Heart left ventricle (tissue), 13 donors: ENCODE measurements at regions not wholly inside any gene's neighbourhood (a gene's known extent, or its start where the extent isn't known, plus 50 kb on each side); places are given as distances from the start of the nearest gene placed in this dataset.

Experiments used
- POLR2A ChIP-seq, 2 donors: fragments of 450-650 bp; IDR thresholded peaks; one replicate each; pipeline ENCODE4 v1.6.1; 2017; ENCODE audit warnings: antibody characterized with exemption in 2 of 2, mild to moderate bottlenecking in 2 of 2, moderate library complexity in 2 of 2
- TF ChIP-seq, protein P1 (sequence below), 12 donors: fragments of 200-600 bp; sonication (generic) in 4 of 12; IDR thresholded peaks; one replicate each; pipeline versions ENCODE4 v1.5.0 to v1.8.0; 2018 to 2022; ENCODE audit warnings: antibody characterized with exemption in 12 of 12, mild to moderate bottlenecking in 5 of 12
- donor health status: ischemic (EF 13 %, LVEDD 7.1; RV severe dilation, severe dysfunction).
- donor health status: DM: no; HTN: yes; CAD: no.
- donor health status: DM: no; HTN: no; CAD: no.
- donor health status: ischemic (EF 25% LVEDD 6.9; RV normal size, moderate dysfunction).
- donor health status: ischemic (EF 25% LVEDD 5.7; RV mildly dilated, moderate dysfunction).
- donor health status: ischemic (EF 35%, LVEDD 5.7; RV mildly dilated, moderate dysfunction).
- donor health status: nonischemic (EF 11% LVEDD 7.7; RV severe dilation, severe dysfunction).
- donor health status: DM: yes; HTN: yes; CAD: no.
- donor health status: PGD.
- donor health status: ischemic (EF 29% LVEDD 5.4; RV normal size, mild dysfunction).
- donor health status: nonischemic (EF 23%, LVEDD 6.1; RV moderate dilation, normal function).

GRCh38 chr7:55641273-55641691, 69.0 kb upstream of the VOPP1 start:
- TF ChIP-seq POLR2A (IDR thresholded peaks at IDR 0.05), result no peak
- TF ChIP-seq, protein P1, sequence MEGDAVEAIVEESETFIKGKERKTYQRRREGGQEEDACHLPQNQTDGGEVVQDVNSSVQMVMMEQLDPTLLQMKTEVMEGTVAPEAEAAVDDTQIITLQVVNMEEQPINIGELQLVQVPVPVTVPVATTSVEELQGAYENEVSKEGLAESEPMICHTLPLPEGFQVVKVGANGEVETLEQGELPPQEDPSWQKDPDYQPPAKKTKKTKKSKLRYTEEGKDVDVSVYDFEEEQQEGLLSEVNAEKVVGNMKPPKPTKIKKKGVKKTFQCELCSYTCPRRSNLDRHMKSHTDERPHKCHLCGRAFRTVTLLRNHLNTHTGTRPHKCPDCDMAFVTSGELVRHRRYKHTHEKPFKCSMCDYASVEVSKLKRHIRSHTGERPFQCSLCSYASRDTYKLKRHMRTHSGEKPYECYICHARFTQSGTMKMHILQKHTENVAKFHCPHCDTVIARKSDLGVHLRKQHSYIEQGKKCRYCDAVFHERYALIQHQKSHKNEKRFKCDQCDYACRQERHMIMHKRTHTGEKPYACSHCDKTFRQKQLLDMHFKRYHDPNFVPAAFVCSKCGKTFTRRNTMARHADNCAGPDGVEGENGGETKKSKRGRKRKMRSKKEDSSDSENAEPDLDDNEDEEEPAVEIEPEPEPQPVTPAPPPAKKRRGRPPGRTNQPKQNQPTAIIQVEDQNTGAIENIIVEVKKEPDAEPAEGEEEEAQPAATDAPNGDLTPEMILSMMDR (IDR thresholded peaks at IDR 0.05), result peak; percentile 61 to 85 (median 77)
